HepG2 (cell line): ENCODE measurements at regions not wholly inside any gene's neighbourhood (a gene's known extent, or its start where the extent isn't known, plus 50 kb on each side); places are given as distances from the start of the nearest gene placed in this dataset.

Experiments
- CSRNP1 ChIP-seq: sonication (generic); formaldehyde crosslinking; IDR thresholded peaks from 2 replicates; pipeline ENCODE4 v1.8.1; 2023; ENCODE audit warnings: mild to moderate bottlenecking, missing genetic modification reagents
- FLYWCH1 ChIP-seq: sonication (generic); formaldehyde crosslinking; IDR thresholded peaks from 2 replicates; pipeline ENCODE4 v1.8.1; 2023; ENCODE audit warnings: mild to moderate bottlenecking, missing genetic modification reagents
- FOXM1 ChIP-seq: sonication (generic); formaldehyde crosslinking; IDR thresholded peaks from 2 replicates; pipeline ENCODE4 v1.5.0; 2020; ENCODE audit warnings: missing genetic modification reagents
- HHEX ChIP-seq: IDR thresholded peaks from 2 replicates; pipeline ENCODE4 v1.6.1; 2016; ENCODE audit warnings: control low read depth
- HIVEP1 ChIP-seq: sonication (generic); formaldehyde crosslinking; IDR thresholded peaks from 2 replicates; pipeline ENCODE4 v1.4.0; 2020; ENCODE audit warnings: mild to moderate bottlenecking, missing genetic modification reagents
- HNF4A ChIP-seq: sonication (generic); formaldehyde crosslinking; IDR thresholded peaks from 2 replicates; pipeline ENCODE4 v1.4.0; 2020; ENCODE audit warnings: missing genetic modification reagents
- KMT2B ChIP-seq: IDR thresholded peaks from 2 replicates; pipeline ENCODE4 v1.6.1; 2016; ENCODE audit warnings: missing genetic modification reagents, missing compliant biosample characterization
- RERE ChIP-seq: IDR thresholded peaks from 2 replicates; pipeline ENCODE4 v1.6.1; 2016; ENCODE audit warnings: low read depth, missing genetic modification reagents, missing compliant biosample characterization
- RFX1 ChIP-seq: fragments of 450-650 bp; IDR thresholded peaks from 2 replicates; pipeline ENCODE4 v1.6.1; 2017
- TCF12 ChIP-seq, 2 experiments: fragments of 450-650 bp in 1 of 2; sonication (generic) in 1 of 2; formaldehyde crosslinking in 1 of 2; IDR thresholded peaks; 2 replicates each; pipeline versions ENCODE4 v1.6.1 to v1.8.0; 2017 to 2022; ENCODE audit warnings: antibody characterized with exemption in 1 of 2, mild to moderate bottlenecking in 1 of 2, missing genetic modification reagents in 1 of 2, moderate library complexity in 1 of 2
- ZBTB33 ChIP-seq: sonication (generic); formaldehyde crosslinking; IDR thresholded peaks from 2 replicates; pipeline ENCODE4 v1.4.0; 2020; ENCODE audit warnings: missing genetic modification reagents
- ZMYM3 ChIP-seq: sonication (generic); formaldehyde crosslinking; IDR thresholded peaks from 2 replicates; pipeline ENCODE4 v1.5.1; 2020; ENCODE audit warnings: mild to moderate bottlenecking, missing genetic modification reagents
- ZNF138 ChIP-seq: sonication (generic); formaldehyde crosslinking; IDR thresholded peaks from 2 replicates; pipeline ENCODE4 v1.5.0; 2020; ENCODE audit warnings: mild to moderate bottlenecking, low read depth, missing genetic modification reagents
- ZNF232 ChIP-seq: sonication (generic); formaldehyde crosslinking; IDR thresholded peaks from 2 replicates; pipeline ENCODE4 v1.4.0; 2020; ENCODE audit warnings: missing genetic modification reagents, borderline replicate concordance
- ZNF256 ChIP-seq: sonication (generic); formaldehyde crosslinking; conservative IDR thresholded peaks from 2 replicates; pipeline ENCODE4 v1.4.0; 2020; ENCODE audit warnings: missing genetic modification reagents
- ZNF598 ChIP-seq: sonication (generic); formaldehyde crosslinking; IDR thresholded peaks from 2 replicates; pipeline ENCODE4 v1.5.1; 2020; ENCODE audit warnings: mild to moderate bottlenecking, missing genetic modification reagents, borderline replicate concordance
- ZNF616 ChIP-seq: sonication (generic); formaldehyde crosslinking; IDR thresholded peaks from 2 replicates; pipeline ENCODE4 v1.5.0; 2020; ENCODE audit warnings: low read depth, mild to moderate bottlenecking, missing genetic modification reagents
- ZNF768 ChIP-seq: sonication (generic); formaldehyde crosslinking; IDR thresholded peaks from 2 replicates; pipeline ENCODE4 v1.4.0; 2020; ENCODE audit warnings: missing genetic modification reagents
- ZNF777 ChIP-seq: sonication (generic); formaldehyde crosslinking; IDR thresholded peaks from 2 replicates; pipeline ENCODE4 v1.4.0; 2020; ENCODE audit warnings: missing genetic modification reagents
- TF ChIP-seq, protein P1 (sequence below): sonication (generic); formaldehyde crosslinking; IDR thresholded peaks from 2 replicates; pipeline ENCODE4 v1.4.0; 2020; ENCODE audit warnings: missing genetic modification reagents, borderline replicate concordance

DNA sequence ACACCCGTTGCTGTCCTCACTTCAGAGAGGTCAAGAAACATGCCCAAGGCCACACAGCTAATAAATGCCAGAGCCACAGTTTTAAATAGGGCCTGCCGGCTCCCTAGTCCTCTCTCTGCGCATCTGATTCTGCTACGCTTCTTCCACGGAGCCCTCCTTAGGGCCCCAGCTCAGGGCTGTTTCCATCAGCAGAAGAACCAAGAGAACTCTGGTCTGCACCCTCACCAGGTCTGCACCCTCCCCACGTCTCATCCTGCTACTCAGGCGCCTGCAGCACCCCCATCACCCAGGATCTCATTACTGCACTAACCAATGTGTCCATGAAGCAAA is 79.5 kb upstream of the NKD1 start (continued):
- TF ChIP-seq ZBTB33 (no peak), ZNF256 (CRISPR knock-in tag) (0 out of 2 replicates have a peak, but pooled peaks have one; percentile 7), HIVEP1 (CRISPR knock-in tag) (no peak), ZMYM3 (no peak), ZNF232 (CRISPR knock-in tag) (no peak), KMT2B (CRISPR knock-in tag) (no peak), ZNF616 (CRISPR knock-in tag) (no peak), FOXM1 (CRISPR knock-in tag) (no peak), FLYWCH1 (CRISPR knock-in tag) (no peak), HHEX (CRISPR knock-in tag) (no peak), RFX1 (no peak), CSRNP1 (CRISPR knock-in tag) (no peak), ZNF598 (CRISPR knock-in tag) (no peak; the same call in 1 of the 2 replicates), ZNF777 (no peak), TCF12 (IDR thresholded peaks at IDR 0.05) (no peak), TCF12 (CRISPR knock-in tag; IDR thresholded peaks at IDR 0.05) (no peak), HNF4A (no peak), ZNF138 (CRISPR knock-in tag) (no peak), RERE (CRISPR knock-in tag) (no peak), ZNF768 (CRISPR knock-in tag) (peak; percentile 100)
- TF ChIP-seq, protein P1, sequence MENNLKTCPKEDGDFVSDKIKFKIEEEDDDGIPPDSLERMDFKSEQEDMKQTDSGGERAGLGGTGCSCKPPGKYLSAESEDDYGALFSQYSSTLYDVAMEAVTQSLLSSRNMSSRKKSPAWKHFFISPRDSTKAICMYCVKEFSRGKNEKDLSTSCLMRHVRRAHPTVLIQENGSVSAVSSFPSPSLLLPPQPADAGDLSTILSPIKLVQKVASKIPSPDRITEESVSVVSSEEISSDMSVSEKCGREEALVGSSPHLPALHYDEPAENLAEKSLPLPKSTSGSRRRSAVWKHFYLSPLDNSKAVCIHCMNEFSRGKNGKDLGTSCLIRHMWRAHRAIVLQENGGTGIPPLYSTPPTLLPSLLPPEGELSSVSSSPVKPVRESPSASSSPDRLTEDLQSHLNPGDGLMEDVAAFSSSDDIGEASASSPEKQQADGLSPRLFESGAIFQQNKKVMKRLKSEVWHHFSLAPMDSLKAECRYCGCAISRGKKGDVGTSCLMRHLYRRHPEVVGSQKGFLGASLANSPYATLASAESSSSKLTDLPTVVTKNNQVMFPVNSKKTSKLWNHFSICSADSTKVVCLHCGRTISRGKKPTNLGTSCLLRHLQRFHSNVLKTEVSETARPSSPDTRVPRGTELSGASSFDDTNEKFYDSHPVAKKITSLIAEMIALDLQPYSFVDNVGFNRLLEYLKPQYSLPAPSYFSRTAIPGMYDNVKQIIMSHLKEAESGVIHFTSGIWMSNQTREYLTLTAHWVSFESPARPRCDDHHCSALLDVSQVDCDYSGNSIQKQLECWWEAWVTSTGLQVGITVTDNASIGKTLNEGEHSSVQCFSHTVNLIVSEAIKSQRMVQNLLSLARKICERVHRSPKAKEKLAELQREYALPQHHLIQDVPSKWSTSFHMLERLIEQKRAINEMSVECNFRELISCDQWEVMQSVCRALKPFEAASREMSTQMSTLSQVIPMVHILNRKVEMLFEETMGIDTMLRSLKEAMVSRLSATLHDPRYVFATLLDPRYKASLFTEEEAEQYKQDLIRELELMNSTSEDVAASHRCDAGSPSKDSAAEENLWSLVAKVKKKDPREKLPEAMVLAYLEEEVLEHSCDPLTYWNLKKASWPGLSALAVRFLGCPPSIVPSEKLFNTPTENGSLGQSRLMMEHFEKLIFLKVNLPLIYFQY, result 0 out of 2 replicates have a peak, but pooled peaks have one; percentile 7
